GM23338 (cell line): ENCODE measurements at regions not wholly inside any gene's neighbourhood (a gene's known extent, or its start where the extent isn't known, plus 50 kb on each side); places are given as distances from the start of the nearest gene placed in this dataset.

ENCODE experiments used
- ATAC-seq: fragments of 200-7000 bp; cut with Tn5 transposase; 3 replicates; pipeline ENCODE4 v1.9.1; 2020
- DNase-seq: peaks from one replicate; pipeline ENCODE4 v3.0.0-alpha.2; 2015; ENCODE audit warnings: low spot score
- H2AFZ ChIP-seq: fragments of 200-600 bp; sonication (generic); 2 replicates; pipeline ENCODE4 v1.8.0; 2016; ENCODE audit warnings: antibody characterized with exemption, mild to moderate bottlenecking, moderate library complexity
- H3F3A ChIP-seq: fragments of 200-600 bp; sonication (generic); replicated peaks from 2 replicates; pipeline ENCODE4 v1.8.0; 2017; ENCODE audit warnings: antibody characterized with exemption, mixed run types, low read depth
- H3K27ac ChIP-seq: fragments of 200-600 bp; sonication (generic); 2 replicates; pipeline ENCODE4 v1.6.1; 2016; ENCODE audit warnings: low read depth
- H3K27me3 ChIP-seq: fragments of 200-600 bp; sonication (generic); 2 replicates; pipeline ENCODE4 v1.8.0; 2016; ENCODE audit warnings: mild to moderate bottlenecking, mixed run types, moderate library complexity; ENCODE audit not compliant: insufficient read depth
- H3K36me3 ChIP-seq: fragments of 200-600 bp; sonication (generic); 2 replicates; pipeline ENCODE4 v1.8.0; 2016; ENCODE audit warnings: mild to moderate bottlenecking; ENCODE audit not compliant: insufficient read depth
- H3K4me1 ChIP-seq: fragments of 200-600 bp; sonication (generic); 2 replicates; pipeline ENCODE4 v1.8.0; 2016; ENCODE audit warnings: mild to moderate bottlenecking, moderate library complexity; ENCODE audit not compliant: insufficient read depth
- H3K4me2 ChIP-seq: fragments of 200-600 bp; sonication (generic); 2 replicates; pipeline ENCODE4 v1.7.1; 2017; ENCODE audit warnings: mixed run types
- H3K4me3 ChIP-seq: fragments of 200-600 bp; sonication (generic); 2 replicates; pipeline ENCODE4 v1.6.1; 2016; ENCODE audit warnings: mixed run types
- H3K79me2 ChIP-seq: fragments of 200-600 bp; sonication (generic); replicated peaks from 2 replicates; pipeline ENCODE4 v1.8.0; 2017; ENCODE audit warnings: mild to moderate bottlenecking; ENCODE audit not compliant: insufficient read depth
- H3K9me2 ChIP-seq: fragments of 200-600 bp; sonication (generic); 2 replicates; pipeline ENCODE4 v1.8.0; 2017; ENCODE audit not compliant: insufficient read depth
- H4K20me1 ChIP-seq: fragments of 200-600 bp; sonication (generic); replicated peaks from 2 replicates; pipeline ENCODE4 v1.8.0; 2017; ENCODE audit warnings: mild to moderate bottlenecking; ENCODE audit not compliant: insufficient read depth
- H3K27ac Mint-ChIP-seq: 2 replicates; pipeline ENCODE4 v1.8.0; 2020; ENCODE audit warnings: inconsistent platforms, mild to moderate bottlenecking, moderate library complexity, mixed read lengths
- H3K27me3 Mint-ChIP-seq: 3 replicates; pipeline ENCODE4 v1.8.0; 2022; ENCODE audit warnings: low read depth, mild to moderate bottlenecking, moderate library complexity, mixed read lengths, inconsistent platforms; ENCODE audit not compliant: insufficient read depth, poor library complexity
- H3K36me3 Mint-ChIP-seq: 3 replicates; pipeline ENCODE4 v1.8.0; 2021; ENCODE audit warnings: low read depth, mild to moderate bottlenecking, inconsistent platforms, moderate library complexity, mixed read lengths
- H3K4me1 Mint-ChIP-seq: 3 replicates; pipeline ENCODE4 v1.8.0; 2020; ENCODE audit warnings: mild to moderate bottlenecking, inconsistent platforms, mixed read lengths
- H3K4me3 Mint-ChIP-seq: 3 replicates; pipeline ENCODE4 v1.8.0; 2021; ENCODE audit warnings: moderate library complexity, mild to moderate bottlenecking, inconsistent platforms, mixed read lengths
- H3K9me3 Mint-ChIP-seq: 3 replicates; pipeline ENCODE4 v1.8.0; 2020; ENCODE audit warnings: moderate library complexity, mild to moderate bottlenecking, inconsistent platforms, mixed read lengths
- CREB1 ChIP-seq: fragments of 250-450 bp; sonication (Bioruptor Pico); IDR thresholded peaks from 2 replicates; pipeline ENCODE4 v1.5.0; 2020; ENCODE audit warnings: low read depth, mild to moderate bottlenecking, moderate library complexity
- CTCF ChIP-seq, 2 experiments: fragments of 200-600 bp in 1 of 2; sonication (generic) in 1 of 2; conservative IDR thresholded peaks; 2 replicates each; pipeline versions ENCODE4 v1.5.1 to v1.6.1; 2016 to 2017; ENCODE audit warnings: antibody characterized with exemption in 2 of 2, low read depth in 2 of 2, mild to moderate bottlenecking in 2 of 2, moderate library complexity in 1 of 2
- ETS1 ChIP-seq: IDR thresholded peaks from 2 replicates; pipeline ENCODE4 v1.6.1; 2016; ENCODE audit warnings: antibody characterized with exemption
- EZH2 ChIP-seq: fragments of 200-600 bp; sonication (generic); IDR thresholded peaks from one replicate; pipeline ENCODE4 v1.8.0; 2017; ENCODE audit warnings: antibody characterized with exemption, mild to moderate bottlenecking, low read depth; ENCODE audit not compliant: unreplicated experiment
- EZH2phosphoT487 ChIP-seq: fragments of 200-600 bp; sonication (generic); IDR thresholded peaks from one replicate; pipeline ENCODE4 v1.8.1; 2018; ENCODE audit warnings: antibody characterized with exemption; ENCODE audit not compliant: unreplicated experiment
- JUNB ChIP-seq: IDR thresholded peaks from one replicate; pipeline ENCODE4 v1.6.1; 2016; ENCODE audit warnings: antibody characterized with exemption; ENCODE audit not compliant: unreplicated experiment
- NANOG ChIP-seq: IDR thresholded peaks from 2 replicates; pipeline ENCODE4 v1.6.1; 2016; ENCODE audit warnings: antibody characterized with exemption, borderline replicate concordance
- POLR2AphosphoS5 ChIP-seq: IDR thresholded peaks from 2 replicates; pipeline ENCODE4 v1.6.1; 2016; ENCODE audit warnings: antibody characterized with exemption, low read depth
- STAT1 ChIP-seq: IDR thresholded peaks from one replicate; pipeline ENCODE4 v1.6.1; 2016; ENCODE audit warnings: antibody characterized with exemption; ENCODE audit not compliant: unreplicated experiment
- ZNF114 ChIP-seq: fragments of 250-450 bp; sonication (Bioruptor Pico); IDR thresholded peaks from 2 replicates; pipeline ENCODE4 v1.5.0; 2020; ENCODE audit warnings: mild to moderate bottlenecking, moderate library complexity
- ZNF331 ChIP-seq: fragments of 250-450 bp; sonication (Bioruptor Pico); IDR thresholded peaks from 2 replicates; pipeline ENCODE4 v1.5.0; 2020; ENCODE audit warnings: low read depth, mild to moderate bottlenecking, moderate library complexity
- ZNF462 ChIP-seq: fragments of 250-450 bp; sonication (Bioruptor Pico); IDR thresholded peaks from 2 replicates; pipeline ENCODE4 v1.5.0; 2020; ENCODE audit warnings: mild to moderate bottlenecking, moderate library complexity
- TF ChIP-seq, protein P1 (sequence below): IDR thresholded peaks from one replicate; pipeline ENCODE4 v1.6.1; 2018; ENCODE audit warnings: antibody characterized with exemption; ENCODE audit not compliant: unreplicated experiment

DNA sequence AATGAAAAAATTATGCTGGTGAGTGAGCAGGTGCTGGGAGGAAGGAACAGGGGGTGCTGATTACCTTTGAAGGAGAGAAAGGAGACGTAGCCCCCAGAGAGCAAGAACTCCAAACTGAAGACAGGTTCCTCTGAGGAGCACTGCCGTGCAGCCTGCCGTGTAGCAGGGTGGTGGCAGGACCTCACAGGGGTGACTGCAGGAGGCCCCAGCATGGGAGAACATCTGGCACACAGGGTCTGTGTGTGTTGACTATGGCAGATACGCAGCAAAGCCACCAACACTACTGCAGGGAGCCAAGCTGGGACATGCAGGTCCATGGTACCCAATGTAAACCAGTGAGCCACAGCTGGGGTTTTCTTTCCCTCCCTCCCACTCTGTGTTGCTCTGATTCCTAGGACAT is 192.1 kb upstream of the PDE1C start:
- ATAC-seq (no peak), DNase-seq (no peak)
- H3K27ac ChIP-seq, result no peak overlapping the region
- H3K4me2 ChIP-seq, result no peak overlapping the region
- no peaks in the 10 kb centered on the region for H4K20me1 ChIP-seq
- H3K4me3 Mint-ChIP-seq, result no peak overlapping the region
- TF ChIP-seq, protein P1, sequence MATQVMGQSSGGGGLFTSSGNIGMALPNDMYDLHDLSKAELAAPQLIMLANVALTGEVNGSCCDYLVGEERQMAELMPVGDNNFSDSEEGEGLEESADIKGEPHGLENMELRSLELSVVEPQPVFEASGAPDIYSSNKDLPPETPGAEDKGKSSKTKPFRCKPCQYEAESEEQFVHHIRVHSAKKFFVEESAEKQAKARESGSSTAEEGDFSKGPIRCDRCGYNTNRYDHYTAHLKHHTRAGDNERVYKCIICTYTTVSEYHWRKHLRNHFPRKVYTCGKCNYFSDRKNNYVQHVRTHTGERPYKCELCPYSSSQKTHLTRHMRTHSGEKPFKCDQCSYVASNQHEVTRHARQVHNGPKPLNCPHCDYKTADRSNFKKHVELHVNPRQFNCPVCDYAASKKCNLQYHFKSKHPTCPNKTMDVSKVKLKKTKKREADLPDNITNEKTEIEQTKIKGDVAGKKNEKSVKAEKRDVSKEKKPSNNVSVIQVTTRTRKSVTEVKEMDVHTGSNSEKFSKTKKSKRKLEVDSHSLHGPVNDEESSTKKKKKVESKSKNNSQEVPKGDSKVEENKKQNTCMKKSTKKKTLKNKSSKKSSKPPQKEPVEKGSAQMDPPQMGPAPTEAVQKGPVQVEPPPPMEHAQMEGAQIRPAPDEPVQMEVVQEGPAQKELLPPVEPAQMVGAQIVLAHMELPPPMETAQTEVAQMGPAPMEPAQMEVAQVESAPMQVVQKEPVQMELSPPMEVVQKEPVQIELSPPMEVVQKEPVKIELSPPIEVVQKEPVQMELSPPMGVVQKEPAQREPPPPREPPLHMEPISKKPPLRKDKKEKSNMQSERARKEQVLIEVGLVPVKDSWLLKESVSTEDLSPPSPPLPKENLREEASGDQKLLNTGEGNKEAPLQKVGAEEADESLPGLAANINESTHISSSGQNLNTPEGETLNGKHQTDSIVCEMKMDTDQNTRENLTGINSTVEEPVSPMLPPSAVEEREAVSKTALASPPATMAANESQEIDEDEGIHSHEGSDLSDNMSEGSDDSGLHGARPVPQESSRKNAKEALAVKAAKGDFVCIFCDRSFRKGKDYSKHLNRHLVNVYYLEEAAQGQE, result no peak
- no peak for TF ChIP-seq STAT1
- TF ChIP-seq JUNB, result no peak
- TF ChIP-seq EZH2, result no peak
- TF ChIP-seq CREB1 (CRISPR knock-in tag), result no peak
- TF ChIP-seq ZNF462 (CRISPR knock-in tag), result no peak
- TF ChIP-seq CTCF (conservative IDR thresholded peaks at IDR 0.05; ENCODE audit: low read depth in 2 of 2), result no peak
- TF ChIP-seq EZH2phosphoT487, result no peak
- TF ChIP-seq ETS1, result no peak
- no peak for TF ChIP-seq ZNF331 (CRISPR knock-in tag)
- TF ChIP-seq POLR2AphosphoS5, result no peak
- no peak for TF ChIP-seq ZNF114 (CRISPR knock-in tag)
- TF ChIP-seq NANOG, result no peak
- no peaks in the 10 kb centered on the region for H3K36me3 ChIP-seq
- H3K9me3 Mint-ChIP-seq, result no peaks in the 10 kb centered on the region
- H3K27me3 ChIP-seq, result no peaks in the 10 kb centered on the region
- H3K79me2 ChIP-seq, result no peaks in the 10 kb centered on the region
- no peak overlapping the region for H3K27ac Mint-ChIP-seq
- peaks cover 6% of the 10 kb centered on the region for H3K27me3 Mint-ChIP-seq
- H3K36me3 Mint-ChIP-seq, result no peaks in the 10 kb centered on the region
- H3K4me3 ChIP-seq, result no peak overlapping the region
- H3K4me1 ChIP-seq, result no peaks in the 10 kb centered on the region
- H2AFZ ChIP-seq, result no peak overlapping the region
- peaks cover 5% of the 10 kb centered on the region; the same call in 1 of the 2 replicates for H3K9me2 ChIP-seq
- no peaks in the 10 kb centered on the region for H3F3A ChIP-seq
- H3K4me1 Mint-ChIP-seq, result peaks cover 20% of the 10 kb centered on the region
